GM18498 (cell line): ENCODE measurements at regions not wholly inside any gene's neighbourhood (a gene's known extent, or its start where the extent isn't known, plus 50 kb on each side); places are given as distances from the start of the nearest gene placed in this dataset.
A peak's percentile ranks its signal among the peaks of the same experiment; 100 is the strongest.
"Not testable (repeated sequence)": the region's sequence is repeated elsewhere in the genome, so short reads cannot be mapped to it uniquely, and the experiment has no call there.

Experiments
- ATAC-seq: cut with Tn5 transposase; IDR thresholded peaks from one replicate; pipeline ENCODE4 v1.9.1; 2021; ENCODE audit warnings: mild to moderate bottlenecking, moderate library complexity; ENCODE audit not compliant: unreplicated experiment

GRCh38 chr4:183814461-183814860 is 90.6 kb upstream of the STOX2 start:
- ATAC-seq = no peak

GRCh38 chr4:183816077-183816476 is 89.0 kb upstream of the STOX2 start:
- ATAC-seq = no peak

- ATAC-seq = no peak
Measured at GRCh38 chr4:183816882-183817509, 88.1 kb upstream of the STOX2 start.

GRCh38 chr4:183818591-183818990 is 86.5 kb upstream of the STOX2 start:
- not testable (repeated sequence) for ATAC-seq

- ATAC-seq = no peak
Measured at GRCh38 chr4:183821076-183821853, 83.8 kb upstream of the STOX2 start.

GRCh38 chr4:183823434-183823833 is 81.7 kb upstream of the STOX2 start:
- no peak for ATAC-seq

- no peak for ATAC-seq
Measured at GRCh38 chr4:183825346-183825745, 79.8 kb upstream of the STOX2 start.

- no peak for ATAC-seq
Measured at GRCh38 chr4:183826461-183826860, 78.6 kb upstream of the STOX2 start.

- no peak for ATAC-seq
Measured at GRCh38 chr4:183828125-183828524, 77.0 kb upstream of the STOX2 start.

- no peak for ATAC-seq
Measured at GRCh38 chr4:183828839-183829238, 76.3 kb upstream of the STOX2 start.

GRCh38 chr4:183830438-183830985 is 74.6 kb upstream of the STOX2 start:
- ATAC-seq = no peak

GRCh38 chr4:183831026-183831446 is 74.1 kb upstream of the STOX2 start:
- no peak for ATAC-seq

- ATAC-seq = no peak
Measured at GRCh38 chr4:183831683-183832082, 73.4 kb upstream of the STOX2 start.

- no peak for ATAC-seq
Measured at GRCh38 chr4:183832776-183833450, 72.2 kb upstream of the STOX2 start.

GRCh38 chr4:183834252-183834651 is 70.9 kb upstream of the STOX2 start:
- no peak for ATAC-seq

- ATAC-seq = no peak
Measured at GRCh38 chr4:183837222-183837621, 67.9 kb upstream of the STOX2 start.

GRCh38 chr4:183838987-183839712 is 66.0 kb upstream of the STOX2 start:
- no peak for ATAC-seq

- ATAC-seq = peak; percentile 77
Measured at GRCh38 chr4:183840311-183840710, 64.8 kb upstream of the STOX2 start.

GRCh38 chr4:183841001-183841400 is 64.1 kb upstream of the STOX2 start:
- no peak for ATAC-seq

GRCh38 chr4:183842129-183842528 is 63.0 kb upstream of the STOX2 start:
- no peak for ATAC-seq

GRCh38 chr4:183843248-183843671 is 61.8 kb upstream of the STOX2 start:
- ATAC-seq = no peak
